ENCODE measurements at regions not wholly inside any gene's neighbourhood (a gene's known extent, or its start where the extent isn't known, plus 50 kb on each side); places are given as distances from the start of the nearest gene placed in this dataset.
"Not testable (repeated sequence)": the region's sequence is repeated elsewhere in the genome, so short reads cannot be mapped to it uniquely, and the experiment has no call there.

DNA sequence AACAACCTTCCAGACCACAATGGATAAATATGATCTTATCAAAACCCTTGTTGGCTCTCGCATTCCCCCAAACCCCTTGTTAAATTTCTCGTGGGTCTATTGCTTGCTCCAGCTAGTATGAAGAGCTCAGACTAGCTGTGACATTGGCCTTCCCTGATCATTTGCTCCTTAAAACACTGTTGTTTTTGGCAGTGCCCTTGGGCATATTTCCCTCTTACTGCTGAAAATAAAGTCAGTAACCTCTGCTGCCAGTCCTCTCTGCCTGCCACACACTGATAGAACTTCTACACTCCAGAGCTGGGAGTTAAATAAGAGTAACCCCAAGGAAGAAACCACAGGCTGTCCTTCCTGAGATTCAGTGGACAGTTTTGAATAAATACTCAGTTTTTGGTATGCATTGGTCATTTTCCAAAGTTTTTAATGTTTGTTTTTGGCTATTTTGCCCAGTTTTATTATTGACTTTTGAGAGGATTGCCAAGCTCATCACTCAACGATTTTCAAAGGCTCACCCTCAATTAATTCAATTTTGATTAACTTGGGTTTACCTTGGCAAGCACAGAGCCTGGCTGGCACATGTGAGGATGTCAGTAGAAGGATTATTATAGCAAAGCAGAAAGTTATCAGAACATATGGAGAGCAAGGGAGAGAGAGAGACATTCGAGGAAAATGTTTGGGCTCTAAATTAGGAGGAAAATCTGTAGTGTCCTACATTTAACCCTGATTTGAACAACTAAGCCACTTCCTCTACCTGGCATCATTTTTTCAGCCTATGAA is 84.3 kb upstream of the SYN3 start:
- Mint-ChIP-seq H3K4me1 (ENCODE audit: unreplicated experiment) (no peaks in the 10 kb centered on the region), H3K27me3 (ENCODE audit: unreplicated experiment) (no peaks in the 10 kb centered on the region), H3K4me3 (ENCODE audit: unreplicated experiment) (no peak overlapping the region), H3K27ac (ENCODE audit: unreplicated experiment) (no peak overlapping the region), H3K9me3 (ENCODE audit: unreplicated experiment) (peaks cover 15% of the 10 kb centered on the region), H3K36me3 (ENCODE audit: unreplicated experiment) (no peaks in the 10 kb centered on the region)
- DNase-seq (ENCODE audit: extremely low spot score, unreplicated experiment) = no peak
- TF ChIP-seq, protein P1, sequence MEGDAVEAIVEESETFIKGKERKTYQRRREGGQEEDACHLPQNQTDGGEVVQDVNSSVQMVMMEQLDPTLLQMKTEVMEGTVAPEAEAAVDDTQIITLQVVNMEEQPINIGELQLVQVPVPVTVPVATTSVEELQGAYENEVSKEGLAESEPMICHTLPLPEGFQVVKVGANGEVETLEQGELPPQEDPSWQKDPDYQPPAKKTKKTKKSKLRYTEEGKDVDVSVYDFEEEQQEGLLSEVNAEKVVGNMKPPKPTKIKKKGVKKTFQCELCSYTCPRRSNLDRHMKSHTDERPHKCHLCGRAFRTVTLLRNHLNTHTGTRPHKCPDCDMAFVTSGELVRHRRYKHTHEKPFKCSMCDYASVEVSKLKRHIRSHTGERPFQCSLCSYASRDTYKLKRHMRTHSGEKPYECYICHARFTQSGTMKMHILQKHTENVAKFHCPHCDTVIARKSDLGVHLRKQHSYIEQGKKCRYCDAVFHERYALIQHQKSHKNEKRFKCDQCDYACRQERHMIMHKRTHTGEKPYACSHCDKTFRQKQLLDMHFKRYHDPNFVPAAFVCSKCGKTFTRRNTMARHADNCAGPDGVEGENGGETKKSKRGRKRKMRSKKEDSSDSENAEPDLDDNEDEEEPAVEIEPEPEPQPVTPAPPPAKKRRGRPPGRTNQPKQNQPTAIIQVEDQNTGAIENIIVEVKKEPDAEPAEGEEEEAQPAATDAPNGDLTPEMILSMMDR (IDR thresholded peaks at IDR 0.05) = no peak

DNA sequence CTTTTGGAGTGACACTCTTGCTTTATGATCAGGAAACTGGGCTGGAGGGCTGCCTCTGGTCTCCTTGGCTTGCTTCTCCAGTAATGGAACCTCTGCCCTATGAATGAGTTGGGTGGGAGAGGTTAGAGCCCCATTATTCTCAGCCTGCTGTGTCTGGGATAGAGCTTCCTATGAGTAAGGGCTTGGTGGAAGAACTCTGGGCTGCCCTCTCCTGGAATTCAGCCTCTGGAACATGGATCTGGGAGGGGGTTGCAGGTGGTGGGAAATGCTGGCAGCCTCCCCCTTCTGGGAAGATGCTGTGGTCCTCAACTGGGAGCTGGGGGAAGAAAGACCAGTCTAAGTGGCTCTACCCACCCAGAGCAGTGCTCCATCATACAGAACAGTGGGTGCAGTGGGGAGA is 81.8 kb upstream of the SYN3 start:
- no peak overlapping the region for H3K4me3 Mint-ChIP-seq (ENCODE audit: unreplicated experiment)
- no peak overlapping the region for H3K27ac Mint-ChIP-seq (ENCODE audit: unreplicated experiment)
- TF ChIP-seq, protein P1 (IDR thresholded peaks at IDR 0.05) = no peak
- H3K4me1 Mint-ChIP-seq (ENCODE audit: unreplicated experiment) = no peaks in the 10 kb centered on the region
- no peak for DNase-seq (ENCODE audit: extremely low spot score, unreplicated experiment)
- H3K9me3 Mint-ChIP-seq (ENCODE audit: unreplicated experiment) = peaks cover 15% of the 10 kb centered on the region
- H3K36me3 Mint-ChIP-seq (ENCODE audit: unreplicated experiment) = no peaks in the 10 kb centered on the region
- H3K27me3 Mint-ChIP-seq (ENCODE audit: unreplicated experiment) = no peaks in the 10 kb centered on the region

DNA sequence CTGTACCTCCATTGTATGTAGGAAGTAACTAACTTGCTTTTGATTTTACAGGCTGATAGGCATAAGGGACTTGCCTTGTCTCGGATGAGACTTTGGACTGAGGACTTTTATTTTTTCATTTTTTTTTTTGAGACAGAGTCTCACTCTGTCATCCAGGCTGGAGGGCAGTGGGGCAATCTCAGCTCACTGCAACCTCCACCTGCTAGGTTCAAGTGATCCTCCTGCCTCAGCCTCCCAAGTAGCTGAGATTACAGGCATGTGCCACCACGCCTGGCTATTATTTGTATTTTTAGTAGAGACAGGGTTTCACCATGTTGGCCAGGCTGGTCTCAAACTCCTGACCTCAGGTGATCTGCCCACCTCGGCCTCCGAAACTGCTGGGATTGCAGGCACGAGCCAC is 80.2 kb upstream of the SYN3 start:
- H3K9me3 Mint-ChIP-seq (ENCODE audit: unreplicated experiment) = peaks cover 20% of the 10 kb centered on the region
- not testable (repeated sequence) for H3K36me3 Mint-ChIP-seq (ENCODE audit: unreplicated experiment); H3K4me1 Mint-ChIP-seq (ENCODE audit: unreplicated experiment); H3K27ac Mint-ChIP-seq (ENCODE audit: unreplicated experiment); DNase-seq (ENCODE audit: extremely low spot score, unreplicated experiment); H3K4me3 Mint-ChIP-seq (ENCODE audit: unreplicated experiment); H3K27me3 Mint-ChIP-seq (ENCODE audit: unreplicated experiment)

DNA sequence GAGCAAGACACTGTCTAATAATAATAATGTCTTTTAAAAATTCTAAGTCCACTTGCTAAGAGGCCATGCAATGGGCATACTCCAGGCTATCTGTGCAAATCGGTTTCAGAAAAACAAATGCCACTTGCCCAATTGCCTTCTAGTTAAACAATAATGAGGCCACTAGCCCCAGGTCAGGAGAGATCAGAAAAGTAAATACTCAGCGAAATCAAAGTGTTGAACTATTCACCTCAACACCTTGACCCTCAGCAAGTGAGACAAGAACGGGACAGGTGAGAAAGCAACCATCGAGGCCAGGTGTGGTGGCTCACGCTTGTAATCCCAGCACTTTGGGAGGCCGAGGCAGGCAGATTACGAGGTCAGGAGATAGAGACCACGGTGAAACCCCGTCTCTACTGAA is 72.3 kb upstream of the SYN3 start:
- no peak overlapping the region for H3K4me3 Mint-ChIP-seq (ENCODE audit: unreplicated experiment)
- no peaks in the 10 kb centered on the region for H3K27me3 Mint-ChIP-seq (ENCODE audit: unreplicated experiment)
- H3K9me3 Mint-ChIP-seq (ENCODE audit: unreplicated experiment) = peaks cover 17% of the 10 kb centered on the region
- TF ChIP-seq, protein P1 (IDR thresholded peaks at IDR 0.05) = no peak
- no peaks in the 10 kb centered on the region for H3K4me1 Mint-ChIP-seq (ENCODE audit: unreplicated experiment)
- H3K36me3 Mint-ChIP-seq (ENCODE audit: unreplicated experiment) = no peaks in the 10 kb centered on the region
- DNase-seq (ENCODE audit: extremely low spot score, unreplicated experiment) = no peak
- no peak overlapping the region for H3K27ac Mint-ChIP-seq (ENCODE audit: unreplicated experiment)

DNA sequence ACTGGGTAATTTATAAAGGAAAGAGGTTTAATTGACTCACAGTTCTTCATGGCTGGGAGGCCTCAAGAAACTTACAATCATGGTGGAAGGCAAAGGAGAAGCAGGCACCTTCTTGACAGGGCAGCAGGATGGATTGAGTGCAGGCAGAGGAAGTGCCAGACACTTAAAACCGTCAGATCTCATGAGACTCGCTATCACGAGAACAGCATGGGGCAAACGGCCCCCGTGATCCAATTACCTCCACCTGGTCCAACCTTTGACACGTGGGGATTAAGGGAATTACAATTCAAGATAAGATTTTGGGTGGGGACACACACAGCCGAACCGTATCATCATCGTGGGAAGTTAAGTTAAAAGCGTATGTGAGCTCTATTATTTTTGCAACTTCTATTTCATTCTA is 71.4 kb upstream of the SYN3 start:
- Mint-ChIP-seq H3K36me3 (ENCODE audit: unreplicated experiment) (no peaks in the 10 kb centered on the region), H3K4me3 (ENCODE audit: unreplicated experiment) (no peak overlapping the region), H3K27me3 (ENCODE audit: unreplicated experiment) (no peaks in the 10 kb centered on the region), H3K4me1 (ENCODE audit: unreplicated experiment) (no peaks in the 10 kb centered on the region), H3K9me3 (ENCODE audit: unreplicated experiment) (peaks cover 15% of the 10 kb centered on the region), H3K27ac (ENCODE audit: unreplicated experiment) (no peak overlapping the region)
- DNase-seq (ENCODE audit: extremely low spot score, unreplicated experiment) = no peak
- TF ChIP-seq, protein P1 (IDR thresholded peaks at IDR 0.05) = no peak
